ENCODE measurements at regions not wholly inside any gene's neighbourhood (a gene's known extent, or its start where the extent isn't known, plus 50 kb on each side); places are given as distances from the start of the nearest gene placed in this dataset.

DNA sequence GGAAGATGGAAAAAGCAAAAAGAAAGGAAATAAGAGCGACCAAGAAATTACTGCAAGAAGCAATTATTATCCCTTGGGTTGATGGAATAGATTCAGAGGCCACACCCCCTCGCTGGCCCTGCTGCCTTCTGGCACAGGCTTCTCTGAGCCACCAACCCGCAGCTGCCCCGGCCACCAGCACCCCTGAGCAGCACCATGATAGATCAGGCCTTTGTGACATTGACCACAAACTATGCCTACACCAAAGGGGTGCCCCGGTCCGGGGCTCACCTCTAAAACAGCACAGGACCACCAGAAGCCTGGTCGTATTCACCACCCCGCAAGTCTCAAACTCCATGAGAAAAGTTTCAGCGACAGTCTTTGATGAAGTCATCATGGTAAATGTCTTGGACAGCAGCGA, 1059.3 kb downstream of the SLITRK1 start:
- H3K4me3 ChIP-seq (ENCODE audit: insufficient read depth, low read depth, low read length), result no peak overlapping the region
- peak; percentile 2 for DNase-seq
- no peaks in the 10 kb centered on the region for H3K27me3 ChIP-seq (ENCODE audit: control insufficient read depth, insufficient read depth, low read length)
- H3K36me3 ChIP-seq (replicated peaks; ENCODE audit: control insufficient read depth, insufficient read depth, low read length), result no peaks in the 10 kb centered on the region

DNA sequence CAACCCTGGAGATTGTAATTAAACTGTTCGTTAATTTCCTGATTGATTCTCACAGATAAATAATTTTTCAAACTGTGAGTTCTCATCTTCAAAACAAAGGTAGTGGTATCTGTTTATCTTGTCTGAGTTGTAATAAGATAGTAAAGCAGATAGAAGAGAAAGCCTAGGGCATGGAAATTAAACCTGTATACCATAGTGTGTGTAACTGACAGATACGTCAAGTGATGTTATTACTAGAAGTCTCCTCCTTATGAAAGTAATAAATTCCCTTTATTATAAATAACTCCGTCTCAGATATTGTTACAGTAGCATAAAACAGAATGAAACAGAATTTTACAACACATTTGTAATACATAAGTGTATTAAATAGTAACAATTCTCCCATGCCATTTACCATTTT, 1065.1 kb downstream of the SLITRK1 start:
- H3K36me3 ChIP-seq (replicated peaks; ENCODE audit: control insufficient read depth, insufficient read depth, low read length), result no peaks in the 10 kb centered on the region
- DNase-seq, result no peak
- H3K4me3 ChIP-seq (ENCODE audit: insufficient read depth, low read depth, low read length), result no peak overlapping the region
- no peaks in the 10 kb centered on the region for H3K27me3 ChIP-seq (ENCODE audit: control insufficient read depth, insufficient read depth, low read length)

DNA sequence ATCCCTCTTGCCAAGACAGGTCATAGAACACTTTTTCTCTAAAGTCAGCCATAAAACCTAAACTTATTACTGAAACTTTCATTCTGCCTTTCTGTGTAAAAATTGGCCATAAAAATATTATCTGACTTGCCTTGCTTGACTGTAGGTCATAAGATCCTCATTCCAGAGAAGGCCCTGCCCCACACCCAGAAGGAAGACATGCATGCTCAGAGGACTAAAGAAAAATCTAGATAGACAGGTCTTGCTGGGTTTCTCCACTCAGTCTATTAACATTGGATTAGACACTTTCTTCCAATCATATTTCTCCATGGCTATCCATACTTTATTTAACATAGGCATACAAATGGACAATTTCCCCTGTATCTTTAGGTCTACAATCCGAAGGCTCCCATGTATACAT, 1066.5 kb downstream of the SLITRK1 start:
- DNase-seq, result no peak
- Histone ChIP-seq H3K27me3 (ENCODE audit: control insufficient read depth, insufficient read depth, low read length) (no peaks in the 10 kb centered on the region), H3K36me3 (replicated peaks; ENCODE audit: control insufficient read depth, insufficient read depth, low read length) (no peaks in the 10 kb centered on the region), H3K4me3 (ENCODE audit: insufficient read depth, low read depth, low read length) (no peak overlapping the region)

DNA sequence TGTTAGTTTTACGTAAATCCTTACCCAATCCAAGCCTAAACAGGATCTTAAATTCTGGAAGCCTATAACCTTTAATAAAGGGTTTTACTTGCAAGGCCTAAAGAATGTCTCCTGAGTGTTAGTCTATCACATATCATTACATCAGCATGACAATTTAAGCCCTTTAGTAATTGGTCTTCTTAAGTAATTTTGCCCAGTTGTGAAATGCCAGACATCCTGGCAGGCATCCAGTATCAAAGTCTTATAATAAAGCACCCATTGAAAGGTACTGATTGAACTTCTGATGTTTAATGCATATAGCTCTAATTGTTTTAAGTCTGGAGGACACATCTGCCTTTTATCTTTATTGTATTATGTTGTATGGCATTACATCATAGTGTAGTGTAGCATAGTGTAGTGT, 1078.9 kb downstream of the SLITRK1 start:
- H3K36me3 ChIP-seq (replicated peaks; ENCODE audit: control insufficient read depth, insufficient read depth, low read length), result no peaks in the 10 kb centered on the region
- H3K4me3 ChIP-seq (ENCODE audit: insufficient read depth, low read depth, low read length), result no peak overlapping the region
- DNase-seq, result no peak
- no peaks in the 10 kb centered on the region for H3K27me3 ChIP-seq (ENCODE audit: control insufficient read depth, insufficient read depth, low read length)

DNA sequence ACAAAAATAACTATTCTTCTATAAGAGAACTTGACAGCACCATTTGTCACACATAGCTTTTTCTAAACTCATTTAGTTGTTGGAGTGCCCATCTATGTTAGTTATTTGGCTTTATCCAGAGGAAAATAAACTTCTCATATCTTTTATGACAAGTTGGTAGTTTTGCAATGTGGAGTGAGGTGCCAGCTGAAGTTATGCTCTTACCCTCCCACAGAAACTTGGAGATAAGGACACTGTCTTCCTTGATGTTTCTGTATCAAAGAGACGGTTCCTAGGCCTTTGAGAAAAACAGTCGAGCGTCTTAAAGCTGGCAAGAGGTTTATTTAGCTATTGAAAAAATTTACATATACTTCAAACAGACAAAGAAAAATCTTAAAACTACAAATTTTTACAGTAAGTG, 1079.7 kb downstream of the SLITRK1 start:
- Histone ChIP-seq H3K36me3 (replicated peaks; ENCODE audit: control insufficient read depth, insufficient read depth, low read length) (no peaks in the 10 kb centered on the region), H3K27me3 (ENCODE audit: control insufficient read depth, insufficient read depth, low read length) (no peaks in the 10 kb centered on the region), H3K4me3 (ENCODE audit: insufficient read depth, low read depth, low read length) (no peak overlapping the region)
- DNase-seq, result no peak

DNA sequence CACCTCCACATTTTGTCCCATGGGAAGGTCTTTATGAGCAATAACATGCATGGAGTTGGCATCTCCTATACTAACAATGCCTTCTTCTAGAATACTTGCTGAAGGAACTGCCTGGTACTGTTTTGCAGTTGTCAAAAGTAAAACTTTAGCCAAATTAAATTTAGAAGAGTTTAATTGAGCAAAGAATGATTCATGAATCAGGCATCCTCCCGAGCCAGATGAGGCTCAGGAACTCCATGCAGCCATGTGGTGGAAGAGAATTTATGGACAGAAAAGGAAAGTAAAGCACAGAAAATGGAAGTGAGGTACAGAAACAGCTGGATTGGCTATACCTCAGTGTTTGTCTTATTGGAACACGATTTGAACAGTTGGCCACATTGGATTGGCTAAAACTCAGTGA, 1081.9 kb downstream of the SLITRK1 start:
- H3K4me3 ChIP-seq (ENCODE audit: insufficient read depth, low read depth, low read length), result no peak overlapping the region
- H3K36me3 ChIP-seq (replicated peaks; ENCODE audit: control insufficient read depth, insufficient read depth, low read length), result no peaks in the 10 kb centered on the region
- no peak for DNase-seq
- no peaks in the 10 kb centered on the region for H3K27me3 ChIP-seq (ENCODE audit: control insufficient read depth, insufficient read depth, low read length)

DNA sequence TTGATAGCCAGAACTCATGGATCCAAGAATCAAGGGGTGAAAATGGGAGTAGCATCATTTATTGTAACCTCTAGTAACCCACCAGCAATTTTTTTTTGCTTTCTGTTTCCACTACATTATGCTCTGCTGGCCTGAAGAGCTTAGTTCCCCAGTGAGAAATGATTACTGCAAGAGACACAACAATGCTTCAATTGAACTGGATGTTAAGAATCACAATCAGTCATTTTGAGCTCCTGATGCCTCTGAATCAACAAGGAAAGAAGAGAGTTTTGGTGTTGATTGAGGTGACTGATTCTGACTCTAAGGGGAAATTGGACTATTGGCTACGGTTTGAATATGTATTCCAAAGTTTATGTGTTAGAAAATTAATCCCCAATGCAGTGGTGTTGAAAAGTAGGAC, 1084.4 kb downstream of the SLITRK1 start:
- H3K4me3 ChIP-seq (ENCODE audit: insufficient read depth, low read depth, low read length), result no peak overlapping the region
- no peaks in the 10 kb centered on the region for H3K36me3 ChIP-seq (replicated peaks; ENCODE audit: control insufficient read depth, insufficient read depth, low read length)
- H3K27me3 ChIP-seq (ENCODE audit: control insufficient read depth, insufficient read depth, low read length), result no peaks in the 10 kb centered on the region
- DNase-seq, result no peak

DNA sequence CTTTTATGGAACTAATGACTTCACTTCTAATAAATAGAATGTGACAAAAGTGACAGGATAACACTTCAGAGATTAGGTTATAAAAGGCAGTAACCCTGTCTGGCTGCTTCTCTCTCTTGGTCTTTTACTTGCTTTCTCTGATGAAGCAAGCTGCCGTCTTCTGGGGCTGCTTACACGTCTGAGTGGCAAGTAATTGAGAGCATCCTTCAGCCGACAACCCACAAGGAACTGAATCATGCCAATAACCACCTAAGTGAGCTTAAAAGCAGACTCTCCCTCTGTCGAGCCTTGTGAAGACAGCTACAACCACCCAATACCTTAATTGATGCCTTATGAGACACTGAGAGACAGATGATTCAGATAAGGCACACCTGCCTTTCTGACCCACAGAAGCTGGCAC, 1091.2 kb downstream of the SLITRK1 start:
- no peak overlapping the region for H3K4me3 ChIP-seq (ENCODE audit: insufficient read depth, low read depth, low read length)

DNA sequence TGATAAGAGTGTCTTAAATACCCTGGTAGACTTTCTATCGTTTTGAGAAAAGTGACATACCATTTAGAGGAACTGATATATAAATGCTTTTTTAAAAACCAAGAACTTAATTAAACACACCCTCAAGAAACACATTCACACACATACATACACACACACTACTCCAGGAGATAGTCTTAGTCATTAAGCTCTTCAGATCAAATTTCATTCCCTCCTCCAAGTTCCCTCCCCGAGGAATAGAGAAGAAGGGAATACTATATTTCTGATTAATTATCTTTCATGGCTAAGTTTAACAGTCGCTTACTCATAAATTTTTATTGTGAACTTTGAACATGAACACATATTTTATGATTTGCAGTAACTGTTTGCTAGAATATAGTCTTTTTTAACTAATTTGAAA, 1109.5 kb downstream of the SLITRK1 start:
- no peak for DNase-seq
- Histone ChIP-seq H3K4me3 (ENCODE audit: insufficient read depth, low read depth, low read length) (no peak overlapping the region), H3K27me3 (ENCODE audit: control insufficient read depth, insufficient read depth, low read length) (no peaks in the 10 kb centered on the region), H3K36me3 (replicated peaks; ENCODE audit: control insufficient read depth, insufficient read depth, low read length) (no peaks in the 10 kb centered on the region)

More for the DNA sequence above, 1091.2 kb downstream of the SLITRK1 start:
- no peak for DNase-seq
- Histone ChIP-seq H3K36me3 (replicated peaks; ENCODE audit: control insufficient read depth, insufficient read depth, low read length) (no peaks in the 10 kb centered on the region), H3K27me3 (ENCODE audit: control insufficient read depth, insufficient read depth, low read length) (no peaks in the 10 kb centered on the region)

DNA sequence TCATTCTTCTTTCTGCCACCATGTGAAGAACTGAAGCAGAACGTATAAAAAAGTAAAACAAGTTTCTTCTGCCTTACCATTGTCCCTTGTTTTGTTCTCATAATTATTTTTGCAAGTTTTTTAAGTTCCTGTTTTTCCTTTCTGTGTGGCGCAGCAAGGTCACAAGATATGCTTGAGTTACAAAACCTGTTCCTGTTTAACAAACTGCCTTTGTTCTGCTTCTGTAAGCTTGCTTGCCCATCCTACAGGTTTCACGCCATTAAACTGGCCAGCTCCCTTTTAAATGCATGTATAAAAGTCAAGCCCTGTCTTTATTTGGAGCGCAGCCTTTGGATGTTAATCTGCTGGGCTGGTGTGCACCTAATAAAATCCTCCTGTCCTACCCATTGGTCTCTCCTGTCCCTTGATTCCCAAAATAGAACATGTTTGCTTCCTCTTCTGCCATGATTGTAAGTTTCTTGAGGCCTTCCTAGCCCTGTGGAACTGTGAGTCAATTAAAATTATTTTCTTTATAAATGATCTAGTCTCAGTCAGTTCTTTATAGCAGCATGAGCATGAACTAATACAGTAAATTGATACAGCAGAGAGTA, 1115.4 kb downstream of the SLITRK1 start:
- H3K36me3 ChIP-seq (replicated peaks; ENCODE audit: control insufficient read depth, insufficient read depth, low read length), result no peaks in the 10 kb centered on the region
- no peak overlapping the region for H3K4me3 ChIP-seq (ENCODE audit: insufficient read depth, low read depth, low read length)
- no peak for DNase-seq
- no peaks in the 10 kb centered on the region for H3K27me3 ChIP-seq (ENCODE audit: control insufficient read depth, insufficient read depth, low read length)

DNA sequence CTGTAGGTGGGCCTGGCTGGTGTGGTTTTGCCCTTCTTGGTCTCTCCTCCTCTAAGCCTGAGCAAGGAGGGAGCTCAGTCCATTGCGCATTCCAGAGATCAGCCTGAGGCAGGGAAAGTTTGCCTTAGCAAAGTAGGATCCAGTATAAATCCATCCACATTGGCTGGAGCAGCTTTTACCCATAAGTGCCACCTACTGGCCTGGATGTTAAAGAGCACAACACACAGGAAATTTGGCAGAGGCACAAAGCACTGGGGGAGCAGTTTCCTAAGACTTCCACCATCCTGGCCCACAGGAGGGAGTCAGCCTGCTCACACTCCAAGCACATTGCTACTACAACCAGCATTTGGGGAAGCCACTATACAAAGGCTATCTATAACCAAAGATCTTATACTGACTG, 1124.2 kb downstream of the SLITRK1 start:
- no peaks in the 10 kb centered on the region for H3K27me3 ChIP-seq (ENCODE audit: control insufficient read depth, insufficient read depth, low read length)
- DNase-seq, result peak; percentile 59
- H3K36me3 ChIP-seq (replicated peaks; ENCODE audit: control insufficient read depth, insufficient read depth, low read length), result no peaks in the 10 kb centered on the region
- H3K4me3 ChIP-seq (ENCODE audit: insufficient read depth, low read depth, low read length), result no peak overlapping the region

DNA sequence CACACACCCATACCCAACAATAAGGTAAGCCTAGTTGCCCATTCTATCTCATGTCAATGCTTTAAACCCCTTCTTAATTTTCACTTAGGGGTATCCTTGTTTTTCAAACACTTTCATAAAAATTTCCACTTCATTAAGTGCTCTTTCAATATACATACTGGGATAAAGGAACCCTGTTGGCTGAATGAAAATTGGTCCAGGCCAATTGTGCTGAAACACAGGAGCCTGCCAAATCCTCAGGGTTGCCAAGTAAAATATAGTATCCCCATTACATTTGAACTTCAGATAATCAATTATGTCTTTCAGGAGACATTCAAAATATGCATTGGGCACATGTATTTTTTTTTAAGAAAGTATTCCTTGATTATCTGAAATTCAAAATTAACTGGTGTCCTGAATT, 1131.1 kb downstream of the SLITRK1 start:
- DNase-seq, result no peak
- Histone ChIP-seq H3K27me3 (ENCODE audit: control insufficient read depth, insufficient read depth, low read length) (no peaks in the 10 kb centered on the region), H3K36me3 (replicated peaks; ENCODE audit: control insufficient read depth, insufficient read depth, low read length) (no peaks in the 10 kb centered on the region)

DNA sequence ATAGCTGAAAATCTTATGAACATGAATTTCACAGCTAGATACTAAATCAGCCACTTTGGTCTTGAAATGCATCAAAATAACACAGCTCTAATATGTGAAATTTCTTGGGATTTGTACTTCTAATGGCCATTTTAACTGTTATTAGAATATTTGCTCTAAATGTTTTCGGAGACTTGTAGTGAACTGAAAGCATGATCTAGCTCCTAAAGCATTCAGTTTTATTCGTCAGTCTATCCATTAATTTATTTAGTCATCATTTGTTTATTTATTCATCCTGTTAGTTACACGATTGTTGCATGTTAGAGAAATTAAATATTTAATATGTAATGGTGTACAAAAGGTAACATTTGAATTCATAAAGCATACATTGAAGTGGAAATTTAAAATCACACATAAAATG, 1132.7 kb downstream of the SLITRK1 start:
- no peak for DNase-seq
- Histone ChIP-seq H3K27me3 (ENCODE audit: control insufficient read depth, insufficient read depth, low read length) (no peaks in the 10 kb centered on the region), H3K36me3 (replicated peaks; ENCODE audit: control insufficient read depth, insufficient read depth, low read length) (no peaks in the 10 kb centered on the region), H3K4me3 (ENCODE audit: insufficient read depth, low read depth, low read length) (no peak overlapping the region)

More for the DNA sequence above, 1131.1 kb downstream of the SLITRK1 start:
- H3K4me3 ChIP-seq (ENCODE audit: insufficient read depth, low read depth, low read length), result no peak overlapping the region

DNA sequence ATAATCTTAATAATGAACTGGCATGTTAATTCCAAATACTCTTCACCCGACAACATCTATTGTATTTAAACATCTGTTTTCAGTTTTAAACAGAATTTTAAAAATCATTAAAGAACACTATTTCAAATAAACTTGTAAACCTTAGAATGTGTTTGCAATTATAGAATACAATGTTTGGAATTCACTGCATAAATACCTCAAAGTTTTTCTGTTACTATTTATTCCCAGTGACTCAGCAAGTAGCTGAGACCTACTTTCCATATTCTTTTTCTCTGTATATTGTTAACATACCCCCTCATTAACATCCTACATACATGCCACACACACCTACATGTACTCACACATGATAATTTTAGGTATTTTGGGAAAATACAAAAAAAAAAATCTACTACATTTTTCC, 1134.3 kb downstream of the SLITRK1 start:
- DNase-seq, result no peak
- Histone ChIP-seq H3K4me3 (ENCODE audit: insufficient read depth, low read depth, low read length) (no peak overlapping the region), H3K27me3 (ENCODE audit: control insufficient read depth, insufficient read depth, low read length) (no peaks in the 10 kb centered on the region), H3K36me3 (replicated peaks; ENCODE audit: control insufficient read depth, insufficient read depth, low read length) (no peaks in the 10 kb centered on the region)

DNA sequence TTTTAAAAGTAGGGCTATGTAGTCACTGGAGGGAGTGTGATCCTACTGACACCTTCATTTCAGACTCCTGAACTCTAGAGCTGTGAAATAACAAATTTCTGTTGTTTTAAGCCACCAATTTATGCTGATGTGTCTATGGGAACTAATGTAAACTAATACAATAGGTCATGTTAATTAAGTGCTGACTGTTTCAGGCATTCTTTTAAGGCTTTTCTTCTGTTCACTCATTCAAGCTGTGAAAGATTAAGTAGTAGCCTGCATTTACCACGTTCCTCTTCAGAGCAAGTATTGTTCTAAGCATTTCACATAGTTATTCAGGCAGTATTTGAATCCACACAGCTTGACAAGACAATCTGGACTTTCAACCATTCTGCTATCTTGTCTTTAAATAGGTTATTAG, 1135.0 kb downstream of the SLITRK1 start:
- H3K36me3 ChIP-seq (replicated peaks; ENCODE audit: control insufficient read depth, insufficient read depth, low read length), result no peaks in the 10 kb centered on the region
- DNase-seq, result peak; percentile 3
- H3K4me3 ChIP-seq (ENCODE audit: insufficient read depth, low read depth, low read length), result no peak overlapping the region
- no peaks in the 10 kb centered on the region for H3K27me3 ChIP-seq (ENCODE audit: control insufficient read depth, insufficient read depth, low read length)

DNA sequence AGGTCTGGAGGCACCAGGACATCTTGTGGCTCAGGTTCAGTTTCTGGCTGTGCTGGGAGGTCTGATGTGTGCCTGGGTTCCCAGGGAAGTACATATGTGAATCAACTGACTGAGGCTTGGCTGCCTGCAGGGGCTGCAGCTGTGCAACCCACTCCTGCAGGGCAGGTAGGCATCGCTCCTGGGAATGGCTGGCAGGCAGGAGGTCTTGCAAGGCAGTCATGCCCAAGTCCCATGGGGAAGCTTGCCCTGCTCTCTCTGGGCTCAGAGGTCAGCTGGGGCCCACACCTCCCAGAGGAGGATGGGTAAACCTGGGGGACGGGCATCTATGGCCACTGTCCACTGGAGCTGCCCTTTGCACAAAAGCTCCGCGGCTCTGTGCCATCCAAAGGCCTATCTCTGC, 1141.8 kb downstream of the SLITRK1 start:
- H3K4me3 ChIP-seq (ENCODE audit: insufficient read depth, low read depth, low read length), result no peak overlapping the region
- no peaks in the 10 kb centered on the region for H3K36me3 ChIP-seq (replicated peaks; ENCODE audit: control insufficient read depth, insufficient read depth, low read length)
- H3K27me3 ChIP-seq (ENCODE audit: control insufficient read depth, insufficient read depth, low read length), result no peaks in the 10 kb centered on the region
- DNase-seq, result no peak

All from H7 (cell line).